GM19025 (cell line): ENCODE measurements at regions not wholly inside any gene's neighbourhood (a gene's known extent, or its start where the extent isn't known, plus 50 kb on each side); places are given as distances from the start of the nearest gene placed in this dataset.

Experiments
- ATAC-seq: cut with Tn5 transposase; IDR thresholded peaks from one replicate; pipeline ENCODE4 v1.9.1; 2021; ENCODE audit warnings: mild to moderate bottlenecking, low read depth, moderate library complexity; ENCODE audit not compliant: unreplicated experiment

GRCh38 chr15:39053480-39053879 lies 488.9 kb upstream of the RASGRP1 start:
- ATAC-seq: no peak

- ATAC-seq: no peak
Measured at GRCh38 chr15:39054128-39054732, 489.6 kb upstream of the RASGRP1 start.

DNA sequence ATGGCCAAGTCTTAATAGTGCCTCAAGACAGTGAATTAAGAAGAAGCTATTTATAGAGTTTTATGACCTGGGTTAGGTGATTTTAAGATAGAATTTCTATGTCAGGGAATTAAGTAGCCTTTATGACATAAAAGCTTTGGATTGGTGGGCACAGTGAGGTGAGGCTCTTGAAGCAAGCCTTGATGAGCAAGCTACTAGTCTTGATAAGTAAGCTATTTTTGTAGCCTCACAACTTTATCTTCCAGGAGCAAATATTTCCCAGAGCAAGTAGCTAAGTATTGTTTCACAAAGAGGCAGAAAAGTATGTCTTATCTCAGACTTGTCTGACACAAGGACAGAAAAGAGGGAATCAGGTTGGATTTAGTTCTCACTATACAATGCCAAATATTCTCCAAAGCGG lies 491.7 kb upstream of the RASGRP1 start:
- no peak for ATAC-seq

DNA sequence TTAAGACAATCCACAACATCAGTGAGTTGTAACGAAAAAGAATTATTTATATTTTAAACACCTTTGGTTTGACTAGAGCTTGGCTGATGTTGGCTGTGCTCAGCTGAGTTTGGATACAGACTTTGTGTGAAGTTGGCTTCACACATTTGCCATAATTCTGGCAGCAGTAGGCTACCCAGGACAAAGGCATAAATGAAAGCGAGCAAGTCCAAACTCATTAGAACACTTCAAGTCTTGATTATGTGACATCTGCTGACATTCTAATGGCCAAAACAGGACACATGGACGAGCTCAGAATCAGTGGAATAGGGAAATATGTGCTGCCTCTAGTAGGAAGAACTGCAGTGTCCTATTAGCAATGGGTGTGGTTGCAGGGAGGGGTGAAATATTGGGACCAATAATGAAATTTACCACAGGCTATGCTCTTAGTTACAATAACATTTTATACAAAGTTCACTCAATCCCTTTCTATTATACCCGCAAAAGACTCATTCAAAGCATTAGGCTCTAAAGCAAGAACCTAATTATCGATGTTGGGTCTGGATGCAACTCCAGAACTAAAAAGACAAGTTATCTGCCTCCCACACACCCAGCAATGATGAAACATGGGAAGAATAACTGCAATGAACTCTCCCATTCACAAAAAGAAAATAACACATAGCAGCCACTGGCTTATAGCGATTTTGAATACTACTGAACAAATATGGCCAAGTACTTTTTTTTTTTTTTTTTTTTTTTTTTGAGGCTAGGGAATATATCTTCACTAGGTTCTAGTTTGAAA lies 493.9 kb upstream of the RASGRP1 start:
- ATAC-seq: no peak

DNA sequence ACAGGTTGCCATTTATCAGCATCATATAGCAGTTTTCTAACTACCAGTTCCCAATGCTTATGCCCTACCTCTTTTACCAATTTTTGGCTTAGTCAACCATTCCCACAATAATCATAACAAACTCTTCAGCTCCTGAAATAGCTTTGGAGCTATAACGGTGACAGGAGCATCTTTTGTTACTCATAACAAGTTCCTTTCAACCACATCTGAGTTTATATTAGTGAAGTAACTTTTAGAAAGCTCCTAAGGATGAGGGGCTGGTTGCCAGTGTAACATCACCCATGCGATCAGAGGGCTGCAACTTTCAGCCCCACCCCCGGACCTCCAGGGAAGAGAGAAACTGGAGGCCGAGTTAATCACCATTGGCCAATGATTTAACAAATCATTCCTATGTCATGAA lies 495.3 kb upstream of the RASGRP1 start:
- ATAC-seq: no peak

GRCh38 chr15:39061952-39062464 lies 497.4 kb upstream of the RASGRP1 start:
- no peak for ATAC-seq

DNA sequence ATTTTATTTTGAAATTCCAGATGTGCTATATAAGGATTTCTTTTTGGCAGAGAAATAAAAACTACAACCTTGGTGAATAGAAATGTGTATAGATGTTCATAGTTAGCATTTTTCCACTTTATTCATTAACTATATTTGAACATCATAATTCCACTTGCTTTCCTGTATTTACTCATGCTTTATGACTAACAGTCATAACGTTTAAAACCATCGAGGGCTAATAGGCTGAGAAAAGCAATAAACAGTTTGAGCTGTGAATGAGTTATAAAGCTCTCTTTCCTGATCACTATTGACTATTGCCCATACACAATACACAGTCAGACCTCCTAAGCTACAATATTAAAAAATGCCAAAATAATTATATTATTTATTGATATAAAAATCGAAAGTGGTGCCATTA lies 502.1 kb upstream of the RASGRP1 start:
- ATAC-seq: no peak

GRCh38 chr15:39074341-39074985 lies 506.4 kb upstream of the THBS1 start:
- ATAC-seq: no peak

DNA sequence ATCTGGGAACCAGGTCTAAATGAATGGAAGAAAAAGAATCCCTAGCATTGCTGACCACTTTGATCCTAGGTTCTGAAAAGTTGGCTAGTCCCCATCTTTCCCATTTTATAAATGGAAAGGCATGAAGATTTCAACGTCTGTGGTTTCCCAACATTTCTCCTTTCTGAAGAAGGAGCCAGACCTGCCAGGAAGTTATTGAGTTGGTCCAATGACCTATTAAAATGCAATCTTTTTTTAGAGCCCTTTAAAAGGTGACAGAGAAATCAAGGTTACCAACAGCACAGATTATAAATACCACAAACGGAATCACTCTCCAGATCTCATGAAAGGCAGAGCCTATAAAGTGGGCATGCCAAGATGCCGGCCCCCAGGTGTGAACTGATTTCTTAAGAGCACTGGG lies 505.6 kb upstream of the THBS1 start:
- no peak for ATAC-seq

- no peak for ATAC-seq
Measured at GRCh38 chr15:39075756-39076341, 505.0 kb upstream of the THBS1 start.

- ATAC-seq: no peak
Measured at GRCh38 chr15:39078026-39078425, 502.9 kb upstream of the THBS1 start.

GRCh38 chr15:39079296-39079847 lies 501.5 kb upstream of the THBS1 start:
- ATAC-seq: no peak

GRCh38 chr15:39083213-39083612 lies 497.7 kb upstream of the THBS1 start:
- no peak for ATAC-seq

- ATAC-seq: no peak
Measured at GRCh38 chr15:39084674-39085530, 496.0 kb upstream of the THBS1 start.

- no peak for ATAC-seq
Measured at GRCh38 chr15:39086641-39087040, 494.2 kb upstream of the THBS1 start.

DNA sequence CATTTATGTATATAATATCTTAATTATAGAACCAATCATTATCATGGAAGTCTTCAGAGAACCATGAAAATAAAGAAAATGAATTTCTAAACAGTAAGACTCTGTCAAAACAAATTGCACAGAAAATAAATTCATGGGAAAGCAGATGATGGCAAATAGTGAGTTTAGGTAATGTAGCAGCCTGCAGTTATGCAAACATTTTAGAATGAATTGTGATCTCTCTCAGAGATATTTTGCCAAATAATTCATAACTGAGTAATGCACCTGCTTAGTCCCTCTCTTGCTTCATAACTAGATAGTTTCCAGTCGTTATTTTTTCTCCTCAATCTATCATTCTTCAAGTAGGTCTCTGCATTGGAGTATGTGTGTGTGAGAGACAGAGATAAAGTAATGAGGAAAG lies 492.7 kb upstream of the THBS1 start:
- no peak for ATAC-seq

- ATAC-seq: no peak
Measured at GRCh38 chr15:39092354-39092753, 488.5 kb upstream of the THBS1 start.

- no peak for ATAC-seq
Measured at GRCh38 chr15:39092761-39093160, 488.1 kb upstream of the THBS1 start.

DNA sequence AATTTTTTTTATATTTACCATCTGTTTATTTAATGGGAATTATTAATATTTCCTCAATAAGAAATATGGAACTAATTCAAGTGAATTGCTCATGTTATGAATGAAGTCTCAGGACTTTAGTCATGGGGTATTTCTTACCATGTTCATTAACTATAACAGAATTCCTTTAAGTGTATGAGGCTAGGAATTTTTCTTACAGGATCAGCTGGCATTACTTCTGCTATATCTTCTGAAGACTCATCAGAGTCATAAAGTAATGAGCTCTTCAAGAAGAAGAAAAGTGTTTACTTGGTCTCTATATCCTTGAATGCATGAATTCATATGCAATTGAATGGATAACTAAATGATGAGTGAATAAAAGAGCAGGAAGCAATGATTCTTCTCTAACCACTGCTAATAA lies 486.8 kb upstream of the THBS1 start:
- no peak for ATAC-seq
